GM12878 (cell line): ENCODE measurements at regions not wholly inside any gene's neighbourhood (a gene's known extent, or its start where the extent isn't known, plus 50 kb on each side); places are given as distances from the start of the nearest gene placed in this dataset.
A peak's percentile ranks its signal among the peaks of the same experiment; 100 is the strongest.

Experiments used
- ATAC-seq: fragments of 200-7000 bp; cut with Tn5 transposase; 3 replicates; pipeline ENCODE4 v1.9.1; 2020; ENCODE audit warnings: mild to moderate bottlenecking, moderate library complexity
- BruUV-seq: library from RNA; stranded (reverse); fragments of 400-500 nt; replicated peaks from 2 replicates; lab custom pipeline; 2021; lab: Mats Ljungman, UMichigan
- CTCF ChIA-PET: fragments of 300-600 bp; sonication (Branson Sonifier 250); formaldehyde crosslinking; extraction: SDS; loops from one replicate; lab custom pipeline; 2021; ENCODE audit warnings: inconsistent platforms; lab: Yijun Ruan, JAX
- POLR2A ChIA-PET: fragments of 350-600 bp; formaldehyde crosslinking; extraction: SDS; loops from one replicate; lab custom pipeline; 2021; ENCODE audit warnings: inconsistent platforms; lab: Charles Lee
- RAD21 ChIA-PET: fragments of 300-600 bp; sonication (Branson Sonifier 250); formaldehyde crosslinking; loops from one replicate; lab custom pipeline; 2023; ENCODE audit warnings: antibody characterized with exemption; ENCODE audit not compliant: unreplicated experiment; lab: Charles Lee
- SMC1A ChIA-PET: fragments of 300-600 bp; sonication (Branson Sonifier 250); formaldehyde crosslinking; loops from one replicate; lab custom pipeline; 2023; ENCODE audit not compliant: unreplicated experiment, uncharacterized antibody; lab: Charles Lee
- DNase-seq: peaks from one replicate; pipeline ENCODE4 v3.0.0-alpha.2; 2011; ENCODE audit warnings: low read depth, low spot score
- FAIRE-seq: peaks from 3 replicates; lab custom pipeline; 2011; peaks lifted over from hg19 to GRCh38; lab: Jason Lieb, UNC
- H2AFZ ChIP-seq: 2 replicates; pipeline ENCODE4 v1.6.0; 2011; ENCODE audit warnings: low read depth, low read length, control low read depth; ENCODE audit not compliant: control insufficient read depth
- H3K27ac ChIP-seq: 2 replicates; pipeline ENCODE4 v1.5.1; 2011; ENCODE audit warnings: control low read depth; ENCODE audit not compliant: control insufficient read depth, insufficient read depth
- H3K27me3 ChIP-seq, 2 experiments: replicated peaks in 1 of 2; 2 replicates each; pipeline versions ENCODE4 v1.6.0 to v1.6.1; 2011; ENCODE audit warnings: low read length in 1 of 2; ENCODE audit not compliant: control insufficient read depth in 2 of 2, insufficient read depth in 2 of 2
- H3K36me3 ChIP-seq, 2 experiments: 2 replicates each; pipeline ENCODE4 v1.5.1; 2011; ENCODE audit warnings: low read length in 1 of 2; ENCODE audit not compliant: control insufficient read depth in 2 of 2, insufficient read depth in 2 of 2
- H3K4me1 ChIP-seq: 2 replicates; pipeline ENCODE4 v1.6.1; 2011; ENCODE audit warnings: mild to moderate bottlenecking, low read length, moderate library complexity, mixed read lengths; ENCODE audit not compliant: control insufficient read depth, insufficient read depth
- H3K4me2 ChIP-seq: 2 replicates; pipeline ENCODE4 v1.6.0; 2011; ENCODE audit warnings: control low read depth; ENCODE audit not compliant: control insufficient read depth, insufficient read depth
- H3K4me3 ChIP-seq: fragments of 200-600 bp; sonication (generic); 2 replicates; pipeline ENCODE4 v1.5.1; 2016
- H3K79me2 ChIP-seq: 2 replicates; pipeline ENCODE4 v1.6.0; 2011; ENCODE audit warnings: low read length; ENCODE audit not compliant: control insufficient read depth, insufficient read depth
- H3K9ac ChIP-seq: 2 replicates; pipeline ENCODE4 v1.8.0; 2011; ENCODE audit warnings: low read length, control low read depth, mixed read lengths; ENCODE audit not compliant: control insufficient read depth, insufficient read depth
- H3K9me3 ChIP-seq: replicated peaks from 3 replicates; pipeline ENCODE4 v1.5.1; 2011; ENCODE audit warnings: mild to moderate bottlenecking, low read length; ENCODE audit not compliant: control insufficient read depth, insufficient read depth
- H4K20me1 ChIP-seq: 2 replicates; pipeline ENCODE4 v1.6.0; 2011; ENCODE audit not compliant: control insufficient read depth, insufficient read depth
- ASH2L ChIP-seq: fragments of 300-600, 200-600 bp; sonication (generic); IDR thresholded peaks from 2 replicates; pipeline ENCODE4 v1.6.1; 2017; ENCODE audit warnings: low read depth, mild to moderate bottlenecking, borderline replicate concordance
- CREM ChIP-seq: IDR thresholded peaks from 2 replicates; pipeline ENCODE4 v1.6.1; 2014; ENCODE audit warnings: antibody characterized with exemption, low read depth
- HSF1 ChIP-seq: fragments of 150-350 bp; IDR thresholded peaks from 2 replicates; pipeline ENCODE4 v1.6.1; 2014; ENCODE audit warnings: mild to moderate bottlenecking, low read depth, low read length
- MEF2B ChIP-seq: fragments of 450-650 bp; IDR thresholded peaks from 2 replicates; pipeline ENCODE4 v1.6.1; 2018; ENCODE audit warnings: mild to moderate bottlenecking, moderate library complexity; ENCODE audit not compliant: partially characterized antibody, poor library complexity, severe bottlenecking
- MTA3 ChIP-seq: IDR thresholded peaks from 2 replicates; pipeline ENCODE4 v1.6.1; 2012; ENCODE audit warnings: low read length, inconsistent platforms, borderline replicate concordance
- MYC ChIP-seq: IDR thresholded peaks from 2 replicates; pipeline ENCODE4 v1.6.1; 2011; ENCODE audit warnings: mild to moderate bottlenecking, low read length, moderate library complexity, inconsistent platforms; ENCODE audit not compliant: insufficient read depth, insufficient replicate concordance, insufficient read length, severe bottlenecking
- NR2C2 ChIP-seq: IDR thresholded peaks from 2 replicates; pipeline ENCODE4 v1.6.1; 2011; ENCODE audit warnings: borderline replicate concordance, low read depth; ENCODE audit not compliant: control insufficient read depth, insufficient read length
- PAX5 ChIP-seq: IDR thresholded peaks from 2 replicates; pipeline ENCODE4 v1.6.1; 2011; ENCODE audit warnings: low read depth, low read length, borderline replicate concordance
- PBX3 ChIP-seq: IDR thresholded peaks from 2 replicates; pipeline ENCODE4 v1.6.1; 2011; ENCODE audit warnings: mild to moderate bottlenecking, low read depth, low read length, moderate library complexity; ENCODE audit not compliant: insufficient replicate concordance
- RAD51 ChIP-seq: fragments of 450-650 bp; IDR thresholded peaks from 2 replicates; pipeline ENCODE4 v1.6.1; 2016; ENCODE audit warnings: moderate library complexity, mild to moderate bottlenecking, inconsistent platforms
- RELB ChIP-seq: fragments of 450-650 bp; IDR thresholded peaks from 2 replicates; pipeline ENCODE4 v1.6.1; 2017; ENCODE audit warnings: low read depth, mild to moderate bottlenecking, moderate library complexity
- SKIL ChIP-seq: fragments of 450-650 bp; IDR thresholded peaks from 2 replicates; pipeline ENCODE4 v1.6.1; 2017; ENCODE audit warnings: mild to moderate bottlenecking, low read depth, inconsistent platforms; ENCODE audit not compliant: poor library complexity, severe bottlenecking
- SPI1 ChIP-seq: IDR thresholded peaks from 2 replicates; pipeline ENCODE4 v1.6.1; 2011; ENCODE audit warnings: low read depth, mild to moderate bottlenecking, low read length, moderate library complexity, borderline replicate concordance; ENCODE audit not compliant: insufficient read depth
- ZNF24 ChIP-seq: fragments of 450-650 bp; IDR thresholded peaks from 2 replicates; pipeline ENCODE4 v1.6.1; 2017; ENCODE audit warnings: antibody characterized with exemption, mild to moderate bottlenecking
- WGBS: methylation state at CpG from one replicate; pipeline ENCODE4 v1.1.6; 2016; ENCODE audit warnings: low lambda C conversion rate; ENCODE audit not compliant: insufficient replicate concordance, insufficient coverage; ENCODE audit errors: missing lambda C conversion rate; 5-methylcytosine and 5-hydroxymethylcytosine counted together
- in situ Hi-C: fragments of 300-500 bp; cut with MboI; formaldehyde crosslinking; loops from 9 replicates; pipeline ENCODE4 v1.14.3; 2018; ENCODE audit warnings: mixed read lengths
- intact Hi-C: fragments of 100-400 bp; cut with micrococcal nuclease; formaldehyde crosslinking; loops from one replicate; pipeline ENCODE4 v1.14.2; 2022; ENCODE audit not compliant: unreplicated experiment

GRCh38 chr17:68170246-68170645 is 77.6 kb upstream of the AMZ2 start (continued):
- TF ChIP-seq MEF2B (no peak), SKIL (no peak)

- ATAC-seq: peak; percentile 90
- no peak overlapping the region; the same call in 1 of the 2 replicates for H3K9ac ChIP-seq
- no peak overlapping the region for H3K4me2 ChIP-seq
- POLR2A ChIA-PET: interaction anchor here (1.0 to 1.6 kb wide), 3 partner anchors 9 to 75 kb away, joined by 3 to 7 read pairs (median 3); partner anchors contain the start of gene AMZ2
- H4K20me1 ChIP-seq: no peaks in the 10 kb centered on the region
- SMC1A ChIA-PET: interaction anchor here (0.7 to 2.4 kb wide), 23 partner anchors 9 to 303 kb away, joined by 3 to 35 read pairs (median 8); partner anchors contain the start of gene WIPI1
- CTCF ChIA-PET: interaction anchor here (0.7 to 6.2 kb wide), 30 partner anchors 9 to 294 kb away, joined by 3 to 125 read pairs (median 8); partner anchors contain the start of genes AMZ2 and ARSG
- H2AFZ ChIP-seq: peak overlapping the region; percentile 23; the same call in 1 of the 2 replicates
- no peak overlapping the region for H3K27ac ChIP-seq
- no peaks in the 10 kb centered on the region for H3K36me3 ChIP-seq
- H3K79me2 ChIP-seq: no peaks in the 10 kb centered on the region
- H3K27me3 ChIP-seq: no peaks in the 10 kb centered on the region
- no peaks in the 10 kb centered on the region for H3K9me3 ChIP-seq
- no TSS peak for BruUV-seq
- H3K4me3 ChIP-seq: no peak overlapping the region
- no peaks in the 10 kb centered on the region; the same call in 1 of the 2 replicates for H3K4me1 ChIP-seq
- peak; percentile 89 for FAIRE-seq
- RAD21 ChIA-PET: interaction anchor here (0.7 to 3.3 kb wide), 16 partner anchors 9 to 291 kb away, joined by 3 to 44 read pairs (median 8); partner anchors contain the start of gene WIPI1
- WGBS: 26% methylated on average over 13 of the region's 13 CpGs
- intact Hi-C loops: loop anchor here (1.0 to 10.0 kb wide), 5 partner anchors 28 to 592 kb away; no protein-coding TSS in a partner anchor
- in situ Hi-C loops: loop anchor here (25.0 kb wide), 1 partner anchor 590 kb away; no protein-coding TSS in a partner anchor
- no peak for DNase-seq
- TF ChIP-seq SPI1: peak; percentile 95
- no peak for TF ChIP-seq PBX3
- no peak for TF ChIP-seq MYC
- TF ChIP-seq PAX5: no peak
- no peak for TF ChIP-seq ZNF24
- TF ChIP-seq NR2C2: no peak
- no peak for TF ChIP-seq RAD51
- no peak for TF ChIP-seq HSF1
- TF ChIP-seq ASH2L: no peak
- 0 out of 2 replicates have a peak, but pooled peaks have one; percentile 17 for TF ChIP-seq RELB
- TF ChIP-seq CREM: no peak
- TF ChIP-seq MTA3: no peak
Observed at GRCh38 chr17:68172461-68172954, 75.3 kb upstream of the AMZ2 start.
